ENCODE measurements at regions not wholly inside any gene's neighbourhood (a gene's known extent, or its start where the extent isn't known, plus 50 kb on each side); places are given as distances from the start of the nearest gene placed in this dataset.

DNA sequence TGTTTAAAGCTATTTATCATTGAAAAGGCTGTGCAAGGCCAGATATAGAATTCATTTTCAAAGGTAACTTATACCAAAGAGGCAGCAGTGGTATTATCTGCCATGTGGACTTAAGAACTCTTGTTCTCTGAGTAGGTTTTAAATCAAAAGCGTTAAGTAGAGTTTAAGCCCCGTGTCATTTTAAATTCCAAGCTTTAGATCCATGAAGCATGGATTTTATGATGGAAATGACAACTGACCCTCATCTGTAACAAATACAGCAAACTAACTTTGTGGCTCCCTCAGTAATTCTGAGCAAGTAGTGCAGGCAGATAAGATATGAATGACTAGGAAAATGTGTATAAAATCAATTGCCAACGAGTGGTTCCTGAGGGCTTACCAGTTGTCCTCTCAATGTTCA, 247.0 kb downstream of the WDR11 start:
- DNase-seq (ENCODE audit: low read depth in 3 of 3): no peak

GRCh38 chr10:121098751-121099150, 247.6 kb downstream of the WDR11 start:
- DNase-seq (ENCODE audit: low read depth in 3 of 3): no peak

DNA sequence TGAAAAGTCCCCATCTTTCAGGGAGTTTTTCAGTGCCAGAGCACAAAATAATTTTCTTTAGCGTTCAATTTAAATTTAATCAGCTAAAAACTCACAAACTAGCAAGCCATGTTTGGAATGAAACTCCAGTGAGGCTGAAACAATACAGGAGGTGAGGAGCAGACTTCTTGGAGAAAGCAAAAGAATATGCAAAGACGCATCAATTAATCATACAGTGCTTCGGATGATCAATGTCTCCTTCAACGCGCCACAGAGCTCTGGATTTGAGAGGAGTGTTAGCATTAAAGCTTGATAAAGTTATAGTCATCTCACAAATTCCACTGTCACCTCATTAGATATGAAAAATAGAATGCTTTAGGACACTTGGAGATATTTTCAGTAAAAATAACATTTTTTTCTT, 248.0 kb downstream of the WDR11 start:
- no peak for DNase-seq (ENCODE audit: low read depth in 3 of 3)

GRCh38 chr10:121099592-121099991, 248.4 kb downstream of the WDR11 start:
- DNase-seq (ENCODE audit: low read depth in 3 of 3): no peak

DNA sequence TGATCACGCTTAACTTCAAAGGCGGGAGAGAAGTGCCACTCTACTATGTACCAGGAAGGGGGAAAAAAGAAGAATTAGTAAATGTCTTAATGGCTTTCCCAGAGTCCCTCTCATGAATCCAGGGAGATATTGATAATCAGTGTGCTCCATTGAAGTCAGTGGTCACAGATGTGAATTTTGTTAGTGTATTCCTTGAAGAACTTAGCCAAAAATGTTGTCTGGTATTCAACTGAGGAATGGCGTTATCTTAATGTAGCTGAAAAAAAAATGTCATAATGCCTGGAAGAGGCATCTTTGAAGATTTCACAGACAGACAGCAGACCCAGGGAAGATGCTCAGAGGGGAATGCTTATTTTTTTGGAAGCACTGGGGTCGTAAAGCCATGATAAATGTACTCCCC, 250.4 kb downstream of the WDR11 start:
- DNase-seq (ENCODE audit: low read depth in 3 of 3): no peak

- no peak for DNase-seq (ENCODE audit: low read depth in 3 of 3)
Measured at GRCh38 chr10:121102706-121103105, 251.5 kb downstream of the WDR11 start.

DNA sequence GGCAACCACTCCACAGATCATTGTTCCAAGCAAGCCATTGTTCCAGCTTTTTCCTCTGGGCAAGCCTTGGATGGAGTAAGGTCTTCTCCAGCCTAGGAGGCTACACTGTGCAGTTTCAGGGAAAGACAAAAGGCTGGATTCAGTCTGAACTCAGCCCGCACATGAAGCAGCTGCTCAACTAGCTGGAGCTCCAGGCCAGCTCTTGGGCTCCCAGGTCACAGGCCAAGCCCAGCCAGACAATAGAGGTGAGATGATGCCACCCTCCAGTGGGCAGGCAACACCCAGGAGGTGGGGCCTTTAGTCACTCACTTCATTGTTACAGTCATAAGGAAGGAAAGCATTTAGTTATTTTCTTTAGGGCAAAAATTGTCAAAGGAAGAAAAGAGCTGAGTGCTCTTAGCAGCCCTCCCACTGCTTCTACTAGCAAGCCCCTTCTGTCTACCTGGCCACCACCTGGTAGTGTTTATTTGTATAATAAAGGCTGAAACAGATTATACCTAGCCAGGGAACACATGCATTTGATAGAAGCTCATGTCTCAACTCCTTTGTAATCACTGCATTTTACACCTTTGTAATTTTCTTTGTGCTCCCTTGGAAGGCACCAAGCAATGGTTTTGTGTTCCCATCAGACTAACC, 253.4 kb downstream of the WDR11 start:
- DNase-seq (ENCODE audit: low read depth in 3 of 3): no peak

- no peak for DNase-seq (ENCODE audit: low read depth in 3 of 3)
Measured at GRCh38 chr10:121106611-121107010, 255.4 kb downstream of the WDR11 start.

DNA sequence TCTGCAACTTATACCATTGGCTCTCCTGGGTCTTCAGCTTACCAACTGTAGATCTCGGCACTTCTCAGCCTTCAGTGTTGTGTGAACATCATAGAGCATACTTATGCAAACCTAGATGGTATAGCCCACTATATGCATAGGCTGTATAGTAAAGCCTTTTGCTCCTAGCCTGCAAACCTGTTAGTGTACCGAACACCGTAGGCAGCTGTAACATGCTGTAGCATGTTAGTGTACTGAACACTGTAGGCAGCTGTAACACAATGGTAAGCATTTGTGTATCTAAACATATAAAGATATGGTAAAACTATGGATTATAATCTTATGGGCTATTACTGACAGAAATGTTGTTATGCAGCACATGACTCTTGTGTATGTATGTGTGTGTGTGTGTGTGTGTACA, 256.9 kb downstream of the WDR11 start:
- DNase-seq (ENCODE audit: low read depth in 3 of 3): no peak

- DNase-seq (ENCODE audit: low read depth in 3 of 3): no peak
Measured at GRCh38 chr10:121110369-121110768, 259.2 kb downstream of the WDR11 start.

GRCh38 chr10:121112136-121112535, 261.0 kb downstream of the WDR11 start:
- DNase-seq (ENCODE audit: low read depth in 3 of 3): no peak

GRCh38 chr10:121112579-121113384, 261.6 kb downstream of the WDR11 start:
- DNase-seq (ENCODE audit: low read depth in 3 of 3): no peak

DNA sequence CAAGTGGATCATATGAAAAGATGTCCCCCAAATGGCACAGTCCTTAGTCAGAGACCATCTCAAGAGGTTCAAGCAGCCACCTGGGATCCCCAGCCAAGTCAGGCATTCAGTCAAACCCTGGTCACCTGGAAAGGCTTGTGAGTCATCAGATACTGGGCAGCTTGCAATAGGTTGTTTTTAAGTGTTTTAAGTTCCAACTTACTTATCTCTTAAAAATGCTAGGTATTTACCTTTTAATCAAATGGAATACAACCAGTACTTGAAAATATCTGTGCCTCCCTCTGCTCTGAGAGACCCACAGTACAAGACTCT, 262.2 kb downstream of the WDR11 start:
- DNase-seq (ENCODE audit: low read depth in 3 of 3): no peak

GRCh38 chr10:121113911-121114310, 262.7 kb downstream of the WDR11 start:
- DNase-seq (ENCODE audit: low read depth in 3 of 3): no peak

GRCh38 chr10:121115154-121115553, 264.0 kb downstream of the WDR11 start:
- no peak for DNase-seq (ENCODE audit: low read depth in 3 of 3)

DNA sequence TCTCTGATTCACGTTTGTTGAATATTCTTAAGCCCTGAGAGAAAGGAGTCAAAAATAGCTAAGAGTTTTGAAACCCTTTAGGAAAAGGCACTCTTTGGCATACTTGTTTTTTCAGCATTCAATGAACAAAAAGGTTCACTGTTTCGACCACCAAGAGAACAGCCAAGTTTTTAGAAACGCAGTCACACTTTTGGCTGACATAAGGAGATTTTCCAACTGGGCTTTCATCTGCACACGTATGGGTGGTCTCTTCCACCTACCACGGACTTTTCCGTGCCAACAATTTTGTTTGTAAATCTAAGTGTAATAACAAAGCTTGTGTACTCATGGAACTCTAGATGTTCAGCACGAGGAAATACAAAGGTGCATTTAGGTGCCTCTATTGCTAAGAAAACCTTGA, 270.3 kb downstream of the WDR11 start:
- DNase-seq (ENCODE audit: low read depth in 3 of 3): no peak

DNA sequence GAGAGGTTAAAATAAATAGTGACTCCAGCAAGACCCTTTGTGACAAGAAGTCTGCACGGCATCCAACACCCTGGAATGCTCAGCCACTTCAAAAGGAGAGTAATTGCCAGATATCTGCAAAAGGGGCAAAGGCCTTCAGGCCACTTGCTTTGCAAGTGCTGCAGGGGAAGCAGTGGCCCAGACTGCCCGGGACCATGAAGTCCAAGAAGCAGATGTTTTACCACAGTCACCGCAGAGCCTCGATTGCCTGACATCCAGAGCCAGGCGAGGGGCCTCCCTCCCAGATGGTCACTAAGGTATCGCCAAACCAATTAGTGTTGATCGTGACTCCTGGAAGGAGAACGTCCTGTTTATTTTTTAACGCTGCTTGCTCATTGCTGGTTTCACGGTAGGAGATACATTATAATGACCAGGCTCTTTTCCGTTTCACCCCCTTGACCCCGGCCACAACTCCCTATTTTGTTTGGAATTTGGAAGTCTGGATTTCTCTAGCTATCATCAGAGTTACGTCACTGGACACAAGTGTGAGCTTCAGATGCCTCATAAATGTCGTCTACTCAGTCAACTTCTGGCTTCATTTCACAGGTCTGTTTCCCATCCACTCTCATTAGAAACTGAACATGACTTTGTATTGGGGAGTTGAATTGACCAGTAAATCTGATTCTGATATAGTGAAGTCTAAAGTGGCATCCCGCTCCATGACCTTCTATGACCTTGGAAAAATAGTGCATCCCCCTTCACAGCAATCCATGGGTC, 276.2 kb downstream of the WDR11 start:
- DNase-seq (ENCODE audit: low read depth in 3 of 3): no peak

GRCh38 chr10:121128164-121128563, 277.0 kb downstream of the WDR11 start:
- no peak for DNase-seq (ENCODE audit: low read depth in 3 of 3)

DNA sequence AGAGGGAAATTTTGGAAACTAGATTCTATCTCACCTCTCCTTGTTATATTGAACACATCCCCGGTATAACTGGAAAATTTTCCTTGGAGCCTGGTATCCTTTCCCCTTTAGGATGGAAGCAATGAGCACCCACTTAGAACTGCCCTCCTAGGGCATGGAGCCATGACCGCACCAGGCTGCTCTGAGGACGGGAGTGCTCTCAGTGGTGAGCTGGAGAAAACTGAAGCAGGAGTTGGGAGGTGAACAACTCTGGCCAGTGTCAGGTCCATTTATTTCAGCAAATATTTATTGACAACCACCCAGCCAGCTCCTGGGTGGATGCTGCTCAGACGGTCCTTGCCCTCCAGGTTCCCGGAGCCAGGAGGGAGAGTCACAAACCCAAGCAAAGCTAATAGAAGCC, 278.1 kb downstream of the WDR11 start:
- DNase-seq (ENCODE audit: low read depth in 3 of 3): no peak

- DNase-seq (ENCODE audit: low read depth in 3 of 3): no peak
Measured at GRCh38 chr10:121130382-121130781, 279.2 kb downstream of the WDR11 start.

DNA sequence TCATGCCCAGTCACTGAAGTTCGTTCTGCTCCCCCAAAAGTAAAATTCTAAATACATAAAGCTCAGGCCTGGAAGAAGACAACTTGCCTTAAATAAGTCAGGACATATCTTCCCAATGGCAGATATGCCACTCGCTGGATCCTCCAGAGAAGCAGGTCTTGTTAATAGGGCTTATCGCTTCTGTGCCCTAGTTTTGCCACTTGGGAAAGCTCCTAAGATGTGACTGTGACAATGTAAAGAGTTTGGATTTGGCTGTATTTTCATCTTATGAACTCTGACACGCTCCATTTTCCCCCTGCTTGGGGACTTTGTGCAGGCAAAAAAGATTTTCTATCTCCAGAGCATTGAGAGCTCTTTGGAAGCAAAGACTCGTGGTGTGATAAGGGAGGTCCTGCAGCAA, 279.9 kb downstream of the WDR11 start:
- no peak for DNase-seq (ENCODE audit: low read depth in 3 of 3)

GRCh38 chr10:121131426-121132265, 280.5 kb downstream of the WDR11 start:
- DNase-seq (ENCODE audit: low read depth in 3 of 3): no peak

Data from stimulated activated CD4-positive, alpha-beta T cell treated with anti-CD3 and anti-CD28 coated beads, TNF-alpha, amount 100 ng/mL, for 4 hours (primary cell).